GM19468 (cell line): ENCODE measurements at regions not wholly inside any gene's neighbourhood (a gene's known extent, or its start where the extent isn't known, plus 50 kb on each side); places are given as distances from the start of the nearest gene placed in this dataset.
"Not testable (repeated sequence)": the region's sequence is repeated elsewhere in the genome, so short reads cannot be mapped to it uniquely, and the experiment has no call there.

Experiments
- ATAC-seq: cut with Tn5 transposase; IDR thresholded peaks from one replicate; pipeline ENCODE4 v1.9.1; 2021; ENCODE audit warnings: mild to moderate bottlenecking, moderate library complexity, moderate number of reproducible peaks; ENCODE audit not compliant: unreplicated experiment; ENCODE audit errors: extremely low read depth

DNA sequence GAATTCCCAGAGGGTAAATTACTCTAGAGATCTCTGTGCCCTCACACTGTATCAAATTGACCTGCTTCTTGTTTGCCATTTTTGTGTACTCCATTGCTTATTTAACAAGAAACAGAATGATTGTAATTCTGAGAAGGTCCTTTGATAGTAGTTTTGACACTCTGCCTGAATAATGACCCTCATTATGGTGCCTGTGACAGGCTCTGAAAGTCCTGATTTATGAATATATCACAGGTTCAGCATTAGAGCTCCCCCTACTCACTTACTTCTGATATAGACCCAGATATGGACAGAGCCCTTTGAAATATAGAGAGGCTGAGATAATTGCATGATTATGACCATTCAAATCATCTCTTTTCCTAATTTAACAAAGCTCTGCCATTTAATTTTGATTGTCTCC, 465.2 kb downstream of the MDFIC start:
- ATAC-seq, result no peak

DNA sequence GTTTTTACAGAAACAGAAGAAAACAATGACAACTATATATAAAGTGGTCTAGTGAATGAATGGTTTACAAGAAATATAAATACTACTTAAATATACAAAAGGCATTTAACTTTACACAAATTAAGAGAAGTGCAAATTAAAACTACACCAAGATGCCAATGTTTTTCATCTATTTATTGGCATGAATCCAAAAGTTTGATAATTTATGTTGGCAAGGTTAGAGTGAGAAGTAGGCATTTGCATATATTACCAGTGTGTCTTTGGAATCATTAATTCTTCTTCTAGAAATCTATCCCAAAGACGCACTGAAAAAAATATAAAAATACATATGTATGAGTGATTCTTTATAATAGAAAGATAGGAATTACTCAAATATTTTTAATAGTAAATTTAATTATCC, 457.4 kb downstream of the MDFIC start:
- ATAC-seq, result no peak

GRCh38 chr7:115368998-115369397, 447.1 kb downstream of the MDFIC start:
- no peak for ATAC-seq

DNA sequence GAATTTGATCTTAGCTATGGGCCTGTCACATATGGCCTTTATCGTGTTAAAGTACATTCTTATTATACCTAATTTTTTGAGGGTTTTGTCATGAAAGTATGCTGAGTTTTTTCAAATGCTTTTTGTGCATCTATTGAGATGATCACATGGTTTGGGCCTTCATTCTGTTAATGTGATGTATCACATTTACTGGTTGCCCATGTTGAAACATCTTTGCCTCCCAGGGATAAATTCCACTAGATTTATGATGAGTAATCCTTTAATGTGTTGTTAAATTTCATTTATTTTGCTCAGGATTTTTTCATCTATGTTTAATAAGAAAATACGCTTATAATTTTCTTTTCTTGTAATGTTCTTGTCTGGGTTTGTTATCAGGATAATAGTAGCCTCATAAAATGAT, 442.0 kb downstream of the MDFIC start:
- no peak for ATAC-seq

DNA sequence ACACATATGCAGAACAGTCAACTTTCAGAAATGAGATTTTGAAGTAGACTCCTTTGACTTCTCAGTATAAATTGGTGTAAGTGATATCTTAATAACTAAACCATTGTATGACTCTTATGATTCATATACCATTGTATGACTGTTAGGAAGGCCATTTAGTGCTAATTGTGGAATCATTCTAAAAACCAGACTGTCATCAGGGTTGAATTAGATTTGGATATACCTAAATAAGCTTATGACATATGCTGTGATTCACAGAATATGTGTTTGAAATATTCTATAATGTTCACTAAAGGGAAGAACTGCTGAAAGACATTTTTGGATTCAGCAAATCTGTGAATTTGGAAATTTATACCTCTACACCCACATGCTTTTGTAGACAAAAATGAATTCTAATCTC, 438.1 kb downstream of the MDFIC start:
- ATAC-seq, result no peak

DNA sequence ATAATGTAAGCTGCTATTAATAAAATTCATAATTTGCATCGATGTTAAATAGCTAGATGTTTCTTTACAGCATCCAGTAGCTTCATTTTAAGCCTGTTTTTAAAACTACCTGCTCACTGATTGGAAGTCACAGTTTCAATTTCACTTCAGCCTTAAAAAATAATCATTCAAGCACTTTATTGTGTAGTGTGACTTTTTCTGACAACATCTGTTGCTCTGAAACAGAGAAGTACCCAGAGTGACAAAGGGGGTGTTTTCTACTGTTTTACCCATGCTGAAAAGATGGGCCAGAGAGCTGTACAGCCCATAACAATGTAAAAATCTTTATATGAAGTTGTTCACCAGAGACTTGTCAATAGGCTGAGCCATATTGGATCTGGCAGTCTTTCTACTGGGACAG, 437.2 kb downstream of the MDFIC start:
- ATAC-seq, result no peak

GRCh38 chr7:115357703-115357999, 435.8 kb downstream of the MDFIC start:
- ATAC-seq, result no peak

DNA sequence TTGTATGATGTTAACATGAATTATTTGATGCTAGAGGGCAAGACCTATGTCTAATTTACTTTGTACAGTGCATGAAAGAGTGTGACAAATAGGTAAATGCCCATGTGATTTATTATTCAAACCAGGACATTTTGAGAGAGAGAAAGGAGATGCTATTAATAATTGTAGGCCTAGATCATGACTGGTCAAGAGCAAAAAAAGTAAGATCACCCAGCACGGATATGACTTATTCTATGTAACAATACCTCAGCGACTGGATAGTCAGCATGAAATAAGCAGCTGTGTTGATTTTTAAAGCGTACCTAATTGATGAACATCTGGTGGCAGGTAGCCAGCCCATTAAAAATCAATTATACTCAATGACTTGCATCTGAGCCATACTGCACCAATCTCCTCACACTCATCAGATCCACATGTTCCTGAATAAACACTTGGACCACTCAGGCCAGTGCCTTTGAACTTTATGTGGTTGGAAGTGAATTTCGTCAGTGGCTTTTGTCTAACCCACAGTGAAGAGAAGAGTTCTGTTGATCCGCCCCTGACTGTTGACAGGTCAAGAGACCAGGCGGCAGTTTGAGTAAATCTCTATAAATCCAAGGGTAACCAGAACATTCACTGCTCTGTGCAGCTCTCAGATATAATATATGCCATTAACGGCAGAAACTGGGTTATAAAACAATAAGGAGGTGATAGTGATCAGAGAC, 435.3 kb downstream of the MDFIC start:
- no peak for ATAC-seq

DNA sequence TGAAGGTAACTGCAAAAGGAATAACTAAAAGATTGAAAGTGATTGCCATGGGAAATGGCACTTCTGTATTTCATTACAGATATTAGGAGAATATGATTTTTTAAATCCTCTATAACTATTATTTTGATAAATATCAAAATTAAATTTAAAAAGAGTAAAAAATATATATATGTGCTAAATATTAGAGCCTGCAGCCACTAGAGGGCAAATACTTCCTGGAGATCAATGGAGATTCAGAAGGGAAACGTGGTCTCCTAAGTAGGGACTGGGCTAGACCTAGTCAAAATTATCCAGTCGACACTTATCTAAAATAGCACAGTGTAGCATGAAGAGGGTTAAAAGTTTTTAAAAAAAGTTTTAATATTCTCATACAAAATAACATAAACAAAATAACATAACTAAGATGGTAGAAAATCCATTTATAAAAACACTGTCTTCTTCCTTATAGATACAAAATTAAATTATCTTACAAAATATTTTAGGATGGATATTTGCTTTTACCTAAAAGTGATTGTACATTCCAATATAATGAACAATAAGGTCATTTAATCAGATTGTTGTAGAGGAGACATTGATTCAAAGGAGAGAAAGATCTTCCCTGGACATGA, 434.3 kb downstream of the MDFIC start:
- no peak for ATAC-seq

DNA sequence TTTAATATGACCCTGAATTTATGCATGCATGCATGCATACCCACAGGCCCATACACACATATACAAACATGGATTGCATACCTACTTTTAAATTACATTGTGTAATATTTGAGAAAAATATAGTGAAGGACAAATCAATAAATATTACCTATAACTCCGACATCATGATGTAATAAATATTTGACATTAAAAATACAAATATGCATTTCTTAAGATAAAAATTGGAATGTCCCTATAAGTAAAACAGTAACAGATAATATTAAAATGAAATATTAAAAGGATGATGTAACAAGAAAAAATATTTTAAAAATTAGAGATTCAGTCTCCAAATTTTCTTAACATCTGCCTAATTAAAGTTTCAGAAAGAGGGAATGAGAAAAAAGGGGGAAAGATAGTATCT, 433.0 kb downstream of the MDFIC start:
- ATAC-seq, result no peak

DNA sequence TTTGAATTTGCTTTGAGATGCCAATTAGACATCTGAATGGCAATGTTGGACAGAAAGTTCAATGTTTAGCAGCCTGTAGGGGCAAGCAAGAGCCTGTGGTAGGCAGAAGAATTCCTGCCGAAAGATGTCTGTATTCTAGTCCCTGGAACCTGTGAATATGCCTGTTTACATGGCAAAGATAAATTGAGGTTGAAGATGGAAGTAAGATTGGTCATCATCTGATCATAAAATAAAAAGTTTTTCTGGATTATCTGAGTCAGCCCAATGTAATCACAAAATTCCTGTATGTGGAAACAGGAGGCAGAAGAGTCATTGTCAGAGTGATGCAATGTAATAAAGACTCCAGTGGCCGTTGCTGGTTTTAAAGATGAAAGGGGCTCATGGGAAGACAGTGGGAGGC, 430.5 kb downstream of the MDFIC start:
- no peak for ATAC-seq

GRCh38 chr7:115350764-115351163, 428.9 kb downstream of the MDFIC start:
- ATAC-seq, result no peak

DNA sequence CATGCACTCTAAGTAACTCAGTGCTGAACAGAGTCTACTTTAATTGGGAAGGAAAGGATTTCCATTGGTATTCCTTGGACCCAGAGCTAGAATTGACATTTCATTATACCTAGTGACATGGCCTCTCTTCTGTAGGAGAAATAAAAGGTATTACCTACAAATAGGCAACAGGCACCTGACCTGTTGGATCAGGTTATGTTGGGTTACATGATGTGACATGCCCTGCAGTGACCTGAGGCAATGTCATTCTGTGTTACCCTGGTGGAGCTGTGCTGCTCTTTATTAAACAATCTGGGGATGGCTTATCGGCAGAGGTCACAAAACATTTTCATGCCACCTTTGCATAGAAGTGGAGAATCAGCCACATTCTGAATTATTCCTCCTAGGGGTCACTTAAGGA, 427.7 kb downstream of the MDFIC start:
- ATAC-seq, result no peak

DNA sequence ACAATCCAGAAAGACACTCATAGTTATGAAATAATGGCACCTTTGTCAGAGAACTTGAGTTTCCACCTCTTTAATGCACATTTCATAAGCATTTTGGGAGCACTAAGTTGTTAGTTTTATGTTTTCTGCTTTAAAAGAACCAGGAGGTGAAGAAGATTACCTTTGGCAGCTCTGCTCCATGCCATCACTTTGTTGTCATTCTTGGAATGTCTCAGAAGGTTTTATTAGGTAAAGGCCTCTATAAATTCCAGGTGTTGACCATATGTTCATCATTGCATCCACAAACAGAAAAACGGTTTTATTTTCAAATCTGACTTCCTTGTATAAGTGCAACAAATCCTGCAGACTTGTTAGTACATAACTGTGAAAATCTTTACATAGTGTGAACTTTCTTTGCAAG, 424.8 kb downstream of the MDFIC start:
- no peak for ATAC-seq

GRCh38 chr7:115340828-115341227, 418.9 kb downstream of the MDFIC start:
- no peak for ATAC-seq

- ATAC-seq, result no peak
Measured at GRCh38 chr7:115338016-115338415, 416.1 kb downstream of the MDFIC start.

- ATAC-seq, result no peak
Measured at GRCh38 chr7:115332691-115333090, 410.8 kb downstream of the MDFIC start.

GRCh38 chr7:115329006-115329405, 407.1 kb downstream of the MDFIC start:
- no peak for ATAC-seq

DNA sequence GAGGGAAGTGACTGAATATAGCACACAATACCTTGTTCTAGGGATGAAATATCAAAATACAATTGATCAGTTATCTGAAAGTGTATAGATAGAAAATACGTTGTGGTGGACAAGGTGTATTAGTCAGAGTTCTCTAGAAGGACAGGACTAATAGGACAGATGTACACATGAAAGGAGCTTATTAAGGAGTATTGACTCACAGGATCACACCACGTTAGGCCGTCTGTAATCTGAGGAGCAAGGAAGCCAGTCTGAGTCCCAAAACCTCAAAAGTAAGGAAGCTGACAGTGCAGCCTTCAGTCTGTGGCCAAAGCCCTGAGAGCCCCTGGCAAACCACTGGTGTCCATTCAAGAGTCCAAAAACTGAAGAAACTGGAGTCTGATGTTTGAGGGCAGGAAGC, 406.1 kb downstream of the MDFIC start:
- no peak for ATAC-seq

GRCh38 chr7:115327326-115327725, 405.4 kb downstream of the MDFIC start:
- no peak for ATAC-seq

DNA sequence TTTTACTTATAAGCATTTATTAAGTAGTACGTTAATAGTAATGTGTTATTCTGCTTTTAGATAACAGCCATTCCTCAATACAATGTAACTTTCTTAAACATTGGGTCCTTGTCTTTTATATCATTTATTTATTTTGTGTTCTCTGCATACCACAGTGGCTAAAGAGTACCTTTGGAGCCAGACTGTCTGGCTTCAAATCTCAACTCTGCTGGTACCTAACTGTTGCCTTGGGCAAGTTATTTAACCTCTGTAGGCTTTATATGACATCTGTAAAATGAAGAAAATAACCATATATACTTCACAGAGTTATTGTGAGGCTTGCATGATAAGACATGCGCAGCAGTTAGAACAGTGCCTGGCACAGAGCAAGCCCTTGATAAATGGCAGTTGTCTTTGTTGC, 397.6 kb downstream of the MDFIC start:
- no peak for ATAC-seq

DNA sequence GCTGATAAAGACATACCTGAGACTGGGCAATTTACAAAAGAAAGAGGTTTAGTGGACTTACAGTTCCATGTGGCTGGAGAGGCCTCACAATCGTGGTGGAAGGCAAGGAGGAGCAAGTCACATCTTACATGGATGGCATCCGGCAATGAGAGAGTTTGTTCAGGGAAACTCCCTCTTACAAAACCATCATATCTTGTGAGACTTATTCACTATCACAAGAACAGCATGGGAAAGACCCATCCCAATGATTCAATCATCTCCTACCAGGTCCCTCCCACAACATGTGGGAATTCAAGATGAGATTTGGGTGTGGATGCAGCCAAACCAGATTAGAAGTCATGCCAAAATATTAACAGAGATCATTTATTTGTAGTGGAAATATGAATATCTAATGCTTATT, 388.4 kb downstream of the MDFIC start:
- ATAC-seq, result not testable (repeated sequence)
